Dermis microvascular lymphatic vessel endothelial cell (primary cell): ENCODE measurements at regions not wholly inside any gene's neighbourhood (a gene's known extent, or its start where the extent isn't known, plus 50 kb on each side); places are given as distances from the start of the nearest gene placed in this dataset.

Experiments
- DNase-seq, 2 donors: peaks; one replicate each; pipeline versions ENCODE4 v3.0.0 to v3.0.0-alpha.2; 2010; ENCODE audit warnings: low read depth in 2 of 2

- DNase-seq: no peak
Measured at GRCh38 chr9:126240835-126241234, 85.8 kb upstream of the MVB12B start.

GRCh38 chr9:126248680-126249079, 77.9 kb upstream of the MVB12B start:
- no peak for DNase-seq

GRCh38 chr9:126261584-126262356, 64.9 kb upstream of the MVB12B start:
- no peak for DNase-seq

- no peak for DNase-seq
Measured at GRCh38 chr9:126262738-126263137, 63.9 kb upstream of the MVB12B start.

GRCh38 chr9:126270556-126270955, 56.1 kb upstream of the MVB12B start:
- no peak for DNase-seq

- peak in 1 of 2 donors; percentile 8 for DNase-seq
Measured at GRCh38 chr9:126275386-126276001, 51.1 kb upstream of the MVB12B start.

- DNase-seq: no peak
Measured at GRCh38 chr9:126276056-126276728, 50.4 kb upstream of the MVB12B start.
